Liver (tissue), 7 donors: ENCODE measurements at regions not wholly inside any gene's neighbourhood (a gene's known extent, or its start where the extent isn't known, plus 50 kb on each side); places are given as distances from the start of the nearest gene placed in this dataset.

Experiments
- DNase-seq: peaks from one replicate; pipeline ENCODE4 v3.0.0-alpha.2; 2017; ENCODE audit warnings: low spot score
- H3K27ac ChIP-seq, 2 donors: one replicate each; pipeline ENCODE4 v1.7.0; 2013; ENCODE audit warnings: inconsistent platforms in 2 of 2, low read length in 2 of 2, control low read depth in 1 of 2, low read depth in 1 of 2, mild to moderate bottlenecking in 1 of 2
- H3K27me3 ChIP-seq, 4 donors: one replicate each; pipeline versions ENCODE4 v1.6.1 to v1.7.0; 2013; ENCODE audit warnings: low read length in 3 of 4, inconsistent platforms in 1 of 4, mild to moderate bottlenecking in 1 of 4, moderate library complexity in 1 of 4; ENCODE audit not compliant: control insufficient read depth in 4 of 4, insufficient read depth in 4 of 4
- H3K36me3 ChIP-seq, 4 donors: one replicate each; pipeline versions ENCODE4 v1.6.1 to v1.7.0; 2013; ENCODE audit warnings: low read length in 3 of 4, mild to moderate bottlenecking in 3 of 4, low read depth in 1 of 4, moderate library complexity in 1 of 4; ENCODE audit not compliant: control insufficient read depth in 4 of 4, insufficient read depth in 3 of 4
- H3K4me1 ChIP-seq, 4 donors: one replicate each; pipeline versions ENCODE4 v1.6.1 to v1.7.0; 2013; ENCODE audit warnings: low read length in 3 of 4, mild to moderate bottlenecking in 3 of 4, moderate library complexity in 1 of 4; ENCODE audit not compliant: control insufficient read depth in 4 of 4, insufficient read depth in 4 of 4
- H3K4me3 ChIP-seq, 3 donors: one replicate each; pipeline versions ENCODE4 v1.6.1 to v1.7.0; 2013; ENCODE audit warnings: low read length in 3 of 3, control low read depth in 1 of 3, low read depth in 1 of 3, mild to moderate bottlenecking in 1 of 3
- H3K9ac ChIP-seq, 2 donors: one replicate each; pipeline ENCODE4 v1.7.0; 2013; ENCODE audit warnings: low read length in 2 of 2, mild to moderate bottlenecking in 2 of 2, moderate library complexity in 2 of 2, control low read depth in 1 of 2, low read depth in 1 of 2
- H3K9me3 ChIP-seq, 4 donors: one replicate each; pipeline versions ENCODE4 v1.6.1 to v1.7.0; 2013; ENCODE audit warnings: low read length in 3 of 4; ENCODE audit not compliant: control insufficient read depth in 4 of 4
- FOXA1 ChIP-seq: IDR thresholded peaks from 2 replicates; pipeline ENCODE4 v1.6.1; 2016; ENCODE audit warnings: antibody characterized with exemption
- FOXA2 ChIP-seq: IDR thresholded peaks from 2 replicates; pipeline ENCODE4 v1.6.1; 2016; ENCODE audit warnings: antibody characterized with exemption
- GABPA ChIP-seq, 2 donors: IDR thresholded peaks in 1 of 2; conservative IDR thresholded peaks in 1 of 2; 2 replicates each; pipeline ENCODE4 v1.6.1; 2016; ENCODE audit warnings: antibody characterized with exemption in 2 of 2, mild to moderate bottlenecking in 1 of 2, moderate library complexity in 1 of 2
- HNF4G ChIP-seq: IDR thresholded peaks from 2 replicates; pipeline ENCODE4 v1.6.1; 2016; ENCODE audit warnings: antibody characterized with exemption
- JUND ChIP-seq, 2 donors: IDR thresholded peaks; 2 replicates each; pipeline ENCODE4 v1.6.1; 2016; ENCODE audit warnings: antibody characterized with exemption in 2 of 2
- NR2F2 ChIP-seq: IDR thresholded peaks from 2 replicates; pipeline ENCODE4 v1.6.1; 2016; ENCODE audit warnings: antibody characterized with exemption
- RAD21 ChIP-seq, 2 donors: IDR thresholded peaks; 2 replicates each; pipeline ENCODE4 v1.6.1; 2016; ENCODE audit warnings: antibody characterized with exemption in 2 of 2, mild to moderate bottlenecking in 2 of 2
- RXRA ChIP-seq, 2 donors: IDR thresholded peaks; 2 replicates each; pipeline ENCODE4 v1.6.1; 2017 to 2018; ENCODE audit warnings: antibody characterized with exemption in 2 of 2, mild to moderate bottlenecking in 1 of 2
- SP1 ChIP-seq: IDR thresholded peaks from 2 replicates; pipeline ENCODE4 v1.6.1; 2018; ENCODE audit warnings: antibody characterized with exemption, mild to moderate bottlenecking
- TAF1 ChIP-seq: conservative IDR thresholded peaks from 2 replicates; pipeline ENCODE4 v1.6.1; 2016; ENCODE audit warnings: antibody characterized with exemption, mild to moderate bottlenecking
- YY1 ChIP-seq: IDR thresholded peaks from 2 replicates; pipeline ENCODE4 v1.6.1; 2016; ENCODE audit warnings: antibody characterized with exemption, mild to moderate bottlenecking
- WGBS: extraction: QIAGEN DNeasy Blood & Tissue Kit; methylation state at CpG from one replicate; pipeline ENCODE4 v1.1.7; 2013; 5-methylcytosine and 5-hydroxymethylcytosine counted together
- TF ChIP-seq, protein P1 (sequence below): IDR thresholded peaks from 2 replicates; pipeline ENCODE4 v1.6.1; 2016; ENCODE audit warnings: antibody characterized with exemption, mild to moderate bottlenecking
- TF ChIP-seq, protein P2 (sequence below): IDR thresholded peaks from 2 replicates; pipeline ENCODE4 v1.6.1; 2016; ENCODE audit warnings: antibody characterized with exemption
- TF ChIP-seq, protein P3 (sequence below): IDR thresholded peaks from 2 replicates; pipeline ENCODE4 v1.6.1; 2016; ENCODE audit warnings: antibody characterized with exemption
- TF ChIP-seq, protein P4 (sequence below): IDR thresholded peaks from 2 replicates; pipeline ENCODE4 v1.6.1; 2016; ENCODE audit warnings: antibody characterized with exemption
- donor health status: healthy.
- donor health status: healthy.
- donor health status: healthy.
- donor health status: healthy.

DNA sequence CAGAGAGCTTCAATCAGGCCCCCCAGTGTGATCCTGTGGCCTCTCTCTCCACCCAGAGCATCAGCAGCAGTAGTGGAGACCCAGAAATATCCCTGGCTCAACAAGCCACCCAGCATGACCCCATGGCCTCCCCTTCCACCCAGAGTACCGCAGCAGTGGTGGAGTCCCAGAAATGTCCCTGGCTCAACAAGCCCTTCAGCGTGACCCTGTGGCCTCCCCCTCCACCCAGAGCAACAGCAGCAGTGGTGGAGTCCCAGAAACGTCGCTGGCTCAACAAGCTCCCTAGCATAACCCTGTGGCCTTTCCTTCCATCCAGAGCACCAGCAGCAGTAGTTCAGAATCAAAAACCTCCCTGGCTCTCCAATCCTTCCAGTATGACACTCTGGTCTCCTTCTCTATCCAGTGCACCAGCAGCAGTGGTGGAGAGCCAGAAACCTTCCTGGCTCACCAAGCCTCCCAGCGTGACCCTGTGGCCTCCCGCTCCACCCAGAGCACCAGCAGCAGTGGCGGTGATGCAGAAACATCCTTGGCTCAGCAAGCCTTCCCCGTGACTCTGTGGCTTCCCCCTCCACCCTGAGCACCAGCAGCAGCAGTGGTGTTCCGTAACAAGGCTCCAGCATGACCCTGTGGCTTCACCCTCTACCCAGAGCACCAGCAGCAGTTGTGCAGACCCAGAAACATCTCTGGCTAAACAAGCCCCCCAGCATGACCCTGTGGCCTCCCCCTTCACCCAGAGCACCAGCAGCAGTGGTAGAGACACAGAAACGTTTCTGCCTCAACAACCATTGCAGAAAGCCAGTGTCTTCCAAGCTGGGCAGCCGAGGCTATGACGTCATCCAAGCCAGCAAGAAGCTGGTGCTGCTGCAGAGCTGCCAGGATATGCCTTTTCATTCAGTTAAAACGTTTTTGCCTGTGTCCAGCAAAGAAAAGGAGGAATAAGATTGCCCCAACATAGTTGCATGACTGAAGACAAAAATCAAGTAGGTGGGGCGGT lies 61.3 kb upstream of the TAMM41 start:
- 55% methylated on average over 14 of the region's 14 CpGs for WGBS

DNA sequence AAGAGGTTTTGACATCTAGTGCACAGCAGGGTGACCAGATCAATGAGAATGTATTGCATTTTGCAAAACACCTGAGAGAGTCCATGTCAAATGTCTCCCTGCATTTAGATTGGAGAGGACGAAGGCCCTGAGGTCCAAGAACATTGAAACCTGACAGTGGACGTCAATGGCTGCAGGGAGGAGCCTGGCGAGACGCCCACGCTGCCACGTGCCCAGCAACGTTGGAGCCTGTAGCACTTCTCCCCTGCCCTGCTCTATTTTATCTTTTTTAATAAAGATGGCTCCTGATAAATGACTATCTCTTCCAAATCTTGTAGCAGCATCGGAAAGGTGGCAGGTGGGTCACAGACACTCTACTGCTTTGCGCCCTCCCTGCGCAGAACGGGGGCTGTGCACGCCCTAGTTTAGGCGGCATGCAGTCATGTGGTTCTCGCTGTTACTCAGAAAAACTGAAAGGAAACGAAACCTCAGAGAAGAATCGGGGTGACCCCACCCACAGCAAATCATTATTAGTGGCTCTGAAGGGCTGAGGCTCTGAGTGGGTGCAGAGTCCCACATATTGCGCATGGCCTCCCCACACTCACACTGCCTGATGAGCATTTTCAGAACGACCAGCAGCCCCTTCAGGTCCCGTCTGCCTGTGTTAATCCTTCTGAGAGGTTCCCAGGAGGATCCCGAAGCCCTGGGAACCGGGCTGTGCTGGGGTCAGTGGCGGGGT lies 62.5 kb upstream of the TAMM41 start:
- no peak overlapping the region for H3K27ac ChIP-seq
- H3K9ac ChIP-seq = no peak overlapping the region
- DNase-seq = no peak
- 68% methylated on average over 22 of the region's 22 CpGs for WGBS
- H3K36me3 ChIP-seq = no peaks in the 10 kb centered on the region
- TF ChIP-seq NR2F2 (no peak), FOXA2 (no peak), RXRA (IDR thresholded peaks at IDR 0.05) (no peak)
- TF ChIP-seq, protein P1, sequence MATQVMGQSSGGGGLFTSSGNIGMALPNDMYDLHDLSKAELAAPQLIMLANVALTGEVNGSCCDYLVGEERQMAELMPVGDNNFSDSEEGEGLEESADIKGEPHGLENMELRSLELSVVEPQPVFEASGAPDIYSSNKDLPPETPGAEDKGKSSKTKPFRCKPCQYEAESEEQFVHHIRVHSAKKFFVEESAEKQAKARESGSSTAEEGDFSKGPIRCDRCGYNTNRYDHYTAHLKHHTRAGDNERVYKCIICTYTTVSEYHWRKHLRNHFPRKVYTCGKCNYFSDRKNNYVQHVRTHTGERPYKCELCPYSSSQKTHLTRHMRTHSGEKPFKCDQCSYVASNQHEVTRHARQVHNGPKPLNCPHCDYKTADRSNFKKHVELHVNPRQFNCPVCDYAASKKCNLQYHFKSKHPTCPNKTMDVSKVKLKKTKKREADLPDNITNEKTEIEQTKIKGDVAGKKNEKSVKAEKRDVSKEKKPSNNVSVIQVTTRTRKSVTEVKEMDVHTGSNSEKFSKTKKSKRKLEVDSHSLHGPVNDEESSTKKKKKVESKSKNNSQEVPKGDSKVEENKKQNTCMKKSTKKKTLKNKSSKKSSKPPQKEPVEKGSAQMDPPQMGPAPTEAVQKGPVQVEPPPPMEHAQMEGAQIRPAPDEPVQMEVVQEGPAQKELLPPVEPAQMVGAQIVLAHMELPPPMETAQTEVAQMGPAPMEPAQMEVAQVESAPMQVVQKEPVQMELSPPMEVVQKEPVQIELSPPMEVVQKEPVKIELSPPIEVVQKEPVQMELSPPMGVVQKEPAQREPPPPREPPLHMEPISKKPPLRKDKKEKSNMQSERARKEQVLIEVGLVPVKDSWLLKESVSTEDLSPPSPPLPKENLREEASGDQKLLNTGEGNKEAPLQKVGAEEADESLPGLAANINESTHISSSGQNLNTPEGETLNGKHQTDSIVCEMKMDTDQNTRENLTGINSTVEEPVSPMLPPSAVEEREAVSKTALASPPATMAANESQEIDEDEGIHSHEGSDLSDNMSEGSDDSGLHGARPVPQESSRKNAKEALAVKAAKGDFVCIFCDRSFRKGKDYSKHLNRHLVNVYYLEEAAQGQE = no peak
- TF ChIP-seq, protein P2, sequence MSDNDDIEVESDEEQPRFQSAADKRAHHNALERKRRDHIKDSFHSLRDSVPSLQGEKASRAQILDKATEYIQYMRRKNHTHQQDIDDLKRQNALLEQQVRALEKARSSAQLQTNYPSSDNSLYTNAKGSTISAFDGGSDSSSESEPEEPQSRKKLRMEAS = no peak
- TF ChIP-seq, protein P3, sequence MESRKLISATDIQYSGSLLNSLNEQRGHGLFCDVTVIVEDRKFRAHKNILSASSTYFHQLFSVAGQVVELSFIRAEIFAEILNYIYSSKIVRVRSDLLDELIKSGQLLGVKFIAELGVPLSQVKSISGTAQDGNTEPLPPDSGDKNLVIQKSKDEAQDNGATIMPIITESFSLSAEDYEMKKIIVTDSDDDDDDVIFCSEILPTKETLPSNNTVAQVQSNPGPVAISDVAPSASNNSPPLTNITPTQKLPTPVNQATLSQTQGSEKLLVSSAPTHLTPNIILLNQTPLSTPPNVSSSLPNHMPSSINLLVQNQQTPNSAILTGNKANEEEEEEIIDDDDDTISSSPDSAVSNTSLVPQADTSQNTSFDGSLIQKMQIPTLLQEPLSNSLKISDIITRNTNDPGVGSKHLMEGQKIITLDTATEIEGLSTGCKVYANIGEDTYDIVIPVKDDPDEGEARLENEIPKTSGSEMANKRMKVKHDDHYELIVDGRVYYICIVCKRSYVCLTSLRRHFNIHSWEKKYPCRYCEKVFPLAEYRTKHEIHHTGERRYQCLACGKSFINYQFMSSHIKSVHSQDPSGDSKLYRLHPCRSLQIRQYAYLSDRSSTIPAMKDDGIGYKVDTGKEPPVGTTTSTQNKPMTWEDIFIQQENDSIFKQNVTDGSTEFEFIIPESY = no peak
- H3K27me3 ChIP-seq = peaks cover 0 to 3% (median 0%) of the 10 kb centered on the region in 4 donors
- no peak overlapping the region for H3K4me3 ChIP-seq
- H3K9me3 ChIP-seq = no peaks in the 10 kb centered on the region
- H3K4me1 ChIP-seq = no peaks in the 10 kb centered on the region

More for the DNA sequence above, 61.3 kb upstream of the TAMM41 start:
- H3K27ac ChIP-seq = no peak overlapping the region
- H3K9ac ChIP-seq = no peak overlapping the region
- H3K4me3 ChIP-seq = no peak overlapping the region
- no peak for TF ChIP-seq RAD21 (IDR thresholded peaks at IDR 0.05)
- no peaks in the 10 kb centered on the region for H3K36me3 ChIP-seq
- DNase-seq = no peak
- H3K4me1 ChIP-seq = no peaks in the 10 kb centered on the region
- H3K9me3 ChIP-seq = peaks cover 0 to 3% (median under 1%) of the 10 kb centered on the region in 4 donors
- H3K27me3 ChIP-seq = peaks cover 0 to 3% (median 0%) of the 10 kb centered on the region in 4 donors

DNA sequence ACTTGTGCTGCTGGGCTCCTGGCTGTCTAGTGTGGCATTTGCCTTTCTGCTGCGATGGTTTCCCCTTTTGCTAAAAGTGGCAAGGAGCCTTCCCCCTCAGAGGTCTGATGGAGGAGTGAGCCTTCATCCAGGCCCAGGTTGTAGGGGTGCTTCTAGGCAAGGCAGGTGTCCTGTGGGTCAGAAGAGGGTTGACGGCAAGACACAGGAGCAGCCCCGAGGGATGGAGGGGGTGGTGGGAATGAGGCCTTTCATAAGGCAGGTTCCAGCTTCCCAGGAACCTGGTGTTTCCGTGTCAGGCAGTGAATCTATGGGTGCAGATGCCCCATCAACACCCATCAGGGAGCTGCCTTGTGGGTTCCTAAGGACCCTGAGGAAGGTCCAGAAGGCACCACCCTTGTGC lies 63.0 kb upstream of the TAMM41 start:
- H3K9ac ChIP-seq = no peak overlapping the region
- no peak for DNase-seq
- H3K9me3 ChIP-seq = no peaks in the 10 kb centered on the region
- no peak overlapping the region for H3K27ac ChIP-seq
- no peaks in the 10 kb centered on the region for H3K36me3 ChIP-seq
- WGBS = 95% methylated on average over 4 of the region's 4 CpGs
- H3K27me3 ChIP-seq = peaks cover 0 to 3% (median 0%) of the 10 kb centered on the region in 4 donors
- no peak overlapping the region for H3K4me3 ChIP-seq
- no peaks in the 10 kb centered on the region for H3K4me1 ChIP-seq
- TF ChIP-seq, protein P4, sequence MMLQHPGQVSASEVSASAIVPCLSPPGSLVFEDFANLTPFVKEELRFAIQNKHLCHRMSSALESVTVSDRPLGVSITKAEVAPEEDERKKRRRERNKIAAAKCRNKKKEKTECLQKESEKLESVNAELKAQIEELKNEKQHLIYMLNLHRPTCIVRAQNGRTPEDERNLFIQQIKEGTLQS = no peak
- TF ChIP-seq, protein P2 = no peak
- TF ChIP-seq TAF1 = no peak
- no peak for TF ChIP-seq HNF4G
- TF ChIP-seq NR2F2 = no peak
- TF ChIP-seq SP1 = no peak
- TF ChIP-seq, protein P3 = no peak
- no peak for TF ChIP-seq FOXA1
- no peak for TF ChIP-seq YY1
- TF ChIP-seq GABPA (IDR thresholded peaks at IDR 0.05 in 1 of 2, conservative IDR thresholded peaks at IDR 0.05 in 1 of 2) = no peak
- no peak for TF ChIP-seq JUND (IDR thresholded peaks at IDR 0.05)
- no peak for TF ChIP-seq FOXA2
